Gastrocnemius medialis (tissue), 4 donors: ENCODE measurements at regions not wholly inside any gene's neighbourhood (a gene's known extent, or its start where the extent isn't known, plus 50 kb on each side); places are given as distances from the start of the nearest gene placed in this dataset.

Experiments used
- ATAC-seq, 2 donors: fragments of 150-250 bp; one replicate each; pipeline ENCODE4 v1.9.1; 2016
- DNase-seq, 2 donors: peaks; one replicate each; pipeline ENCODE4 v3.0.0-alpha.2; 2019
- H3K27ac ChIP-seq, 4 donors: fragments of 200-600 bp; sonication (generic); 1 replicate in 1 of 4; 2 replicates in 3 of 4; pipeline ENCODE4 v1.5.1; 2016 to 2018; ENCODE audit warnings: mild to moderate bottlenecking in 2 of 4, moderate library complexity in 1 of 4
- H3K27me3 ChIP-seq, 3 donors: fragments of 200-600 bp; sonication (generic) in 2 of 3; 1 replicate in 1 of 3; 2 replicates in 2 of 3; pipeline versions ENCODE4 v1.5.1 to v1.6.0; 2016 to 2019; ENCODE audit warnings: mild to moderate bottlenecking in 1 of 3, moderate library complexity in 1 of 3
- H3K36me3 ChIP-seq, 2 donors: fragments of 200-600 bp; sonication (generic) in 1 of 2; one replicate each; pipeline ENCODE4 v1.5.1; 2017 to 2018
- H3K4me1 ChIP-seq, 2 donors: fragments of 200-600 bp; sonication (generic) in 1 of 2; one replicate each; pipeline ENCODE4 v1.5.1; 2016 to 2017; ENCODE audit warnings: mild to moderate bottlenecking in 2 of 2
- H3K4me3 ChIP-seq, 4 donors: fragments of 200-600 bp; sonication (generic) in 3 of 4; 1 replicate in 1 of 4; 2 replicates in 3 of 4; pipeline ENCODE4 v1.5.1; 2016 to 2019; ENCODE audit warnings: mild to moderate bottlenecking in 2 of 4
- H3K9me3 ChIP-seq, 3 donors: fragments of 200-600 bp; sonication (generic) in 2 of 3; 1 replicate in 1 of 3; 2 replicates in 2 of 3; pipeline ENCODE4 v1.5.1; 2016 to 2019
- POLR2A ChIP-seq, 2 donors: fragments of 450-650 bp; IDR thresholded peaks; one replicate each; pipeline ENCODE4 v1.6.1; 2017; ENCODE audit warnings: antibody characterized with exemption in 2 of 2, mild to moderate bottlenecking in 2 of 2, moderate library complexity in 2 of 2
- in situ Hi-C, 4 donors: fragments of 200-750 bp; cut with MboI; loops; one replicate each; pipeline versions ENCODE4 v1.15.0 to v1.8.0; 2017; ENCODE audit warnings: low sequenced_read_pairs in 4 of 4
- intact Hi-C: fragments of 100-400 bp; cut with DNase I; formaldehyde crosslinking; loops from one replicate; pipeline ENCODE4 v1.15.1; 2023; ENCODE audit warnings: low total_unique reads
- TF ChIP-seq, protein P1 (sequence below), 5 experiments: fragments of 450-650 bp in 3 of 5; fragments of 200-600 bp in 2 of 5; sonication (generic) in 2 of 5; IDR thresholded peaks in 4 of 5; conservative IDR thresholded peaks in 1 of 5; 1 replicate in 4 of 5; 2 replicates in 1 of 5; pipeline ENCODE4 v1.5.1; 2016 to 2019; ENCODE audit warnings: antibody characterized with exemption in 5 of 5, mild to moderate bottlenecking in 3 of 5, moderate library complexity in 3 of 5

- Histone ChIP-seq H3K27me3 (no peaks in the 10 kb centered on the region), H3K36me3 (no peaks in the 10 kb centered on the region), H3K27ac (no peak overlapping the region), H3K9me3 (no peaks in the 10 kb centered on the region), H3K4me3 (no peak overlapping the region), H3K4me1 (no peaks in the 10 kb centered on the region)
- ATAC-seq, result no peak
- in situ Hi-C loops, result no loop called here
- TF ChIP-seq, protein P1, sequence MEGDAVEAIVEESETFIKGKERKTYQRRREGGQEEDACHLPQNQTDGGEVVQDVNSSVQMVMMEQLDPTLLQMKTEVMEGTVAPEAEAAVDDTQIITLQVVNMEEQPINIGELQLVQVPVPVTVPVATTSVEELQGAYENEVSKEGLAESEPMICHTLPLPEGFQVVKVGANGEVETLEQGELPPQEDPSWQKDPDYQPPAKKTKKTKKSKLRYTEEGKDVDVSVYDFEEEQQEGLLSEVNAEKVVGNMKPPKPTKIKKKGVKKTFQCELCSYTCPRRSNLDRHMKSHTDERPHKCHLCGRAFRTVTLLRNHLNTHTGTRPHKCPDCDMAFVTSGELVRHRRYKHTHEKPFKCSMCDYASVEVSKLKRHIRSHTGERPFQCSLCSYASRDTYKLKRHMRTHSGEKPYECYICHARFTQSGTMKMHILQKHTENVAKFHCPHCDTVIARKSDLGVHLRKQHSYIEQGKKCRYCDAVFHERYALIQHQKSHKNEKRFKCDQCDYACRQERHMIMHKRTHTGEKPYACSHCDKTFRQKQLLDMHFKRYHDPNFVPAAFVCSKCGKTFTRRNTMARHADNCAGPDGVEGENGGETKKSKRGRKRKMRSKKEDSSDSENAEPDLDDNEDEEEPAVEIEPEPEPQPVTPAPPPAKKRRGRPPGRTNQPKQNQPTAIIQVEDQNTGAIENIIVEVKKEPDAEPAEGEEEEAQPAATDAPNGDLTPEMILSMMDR (IDR thresholded peaks at IDR 0.05 in 4 of 5, conservative IDR thresholded peaks at IDR 0.05 in 1 of 5), result no peak
- no peak for TF ChIP-seq POLR2A (IDR thresholded peaks at IDR 0.05)
- intact Hi-C loops, result no loop called here
- no peak for DNase-seq
These were observed 138.8 kb downstream of the GABRG1 start for GRCh38 chr4:45985038-45985437.

DNA sequence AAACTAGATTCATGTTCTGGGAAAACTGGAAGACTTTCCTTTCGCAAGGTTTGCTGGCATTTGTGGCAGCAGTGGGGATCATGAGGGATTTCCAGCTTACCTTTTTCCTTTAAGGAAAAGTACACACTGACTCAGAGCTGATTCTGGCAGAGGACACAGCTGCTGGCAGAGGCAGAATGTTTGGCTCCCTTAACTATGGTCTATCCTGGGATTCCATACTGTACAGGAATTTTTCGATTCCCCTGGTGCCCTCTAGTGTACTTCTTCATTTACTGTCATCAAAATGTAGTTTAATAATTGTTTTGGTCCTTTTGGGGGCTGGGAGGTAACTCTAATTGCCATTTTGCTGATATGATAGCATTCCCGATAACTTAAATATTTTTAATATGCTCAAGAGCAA is 152.7 kb downstream of the GABRG1 start:
- H3K4me3 ChIP-seq, result no peak overlapping the region
- no peak overlapping the region for H3K27ac ChIP-seq
- DNase-seq (no peak), ATAC-seq (no peak)
- H3K4me1 ChIP-seq, result no peaks in the 10 kb centered on the region
- peaks cover 0 to 4% (median 0%) of the 10 kb centered on the region in 3 donors for H3K9me3 ChIP-seq
- H3K27me3 ChIP-seq, result no peaks in the 10 kb centered on the region
- in situ Hi-C loops, result no loop called here
- intact Hi-C loops, result no loop called here
- no peaks in the 10 kb centered on the region for H3K36me3 ChIP-seq
- TF ChIP-seq, protein P1 (IDR thresholded peaks at IDR 0.05 in 4 of 5, conservative IDR thresholded peaks at IDR 0.05 in 1 of 5), result no peak
- TF ChIP-seq POLR2A (IDR thresholded peaks at IDR 0.05), result no peak

GRCh38 chr4:45957353-45957752 is 166.5 kb downstream of the GABRG1 start:
- intact Hi-C loops, result no loop called here
- TF ChIP-seq POLR2A (IDR thresholded peaks at IDR 0.05), result no peak
- TF ChIP-seq, protein P1 (IDR thresholded peaks at IDR 0.05 in 4 of 5, conservative IDR thresholded peaks at IDR 0.05 in 1 of 5), result no peak
- no peak overlapping the region for H3K4me3 ChIP-seq
- in situ Hi-C loops, result no loop called here
- H3K4me1 ChIP-seq, result no peaks in the 10 kb centered on the region
- DNase-seq, result no peak
- no peaks in the 10 kb centered on the region for H3K9me3 ChIP-seq
- no peak overlapping the region for H3K27ac ChIP-seq
- H3K27me3 ChIP-seq, result no peaks in the 10 kb centered on the region
- no peaks in the 10 kb centered on the region for H3K36me3 ChIP-seq
- no peak for ATAC-seq

DNA sequence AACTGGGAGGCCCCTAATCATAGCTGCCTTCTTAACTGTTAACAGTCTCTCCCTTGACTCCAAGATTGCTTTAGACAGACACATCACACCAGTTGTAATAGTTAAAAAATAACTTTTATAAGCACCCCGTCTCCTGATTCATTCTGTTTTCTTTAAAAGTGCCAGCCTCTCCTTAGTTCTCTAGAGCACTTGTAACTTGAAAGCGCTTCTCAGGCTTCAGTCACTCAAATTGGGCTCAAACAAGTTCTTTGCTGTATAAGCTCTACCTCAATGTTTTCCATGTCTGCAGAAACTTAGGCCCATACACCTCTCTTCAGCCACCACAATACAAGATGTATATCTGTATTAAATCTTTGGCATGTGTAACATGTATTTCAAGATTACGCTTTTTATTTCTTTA is 169.6 kb downstream of the GABRG1 start:
- ATAC-seq (no peak), DNase-seq (no peak)
- TF ChIP-seq, protein P1 (IDR thresholded peaks at IDR 0.05 in 4 of 5, conservative IDR thresholded peaks at IDR 0.05 in 1 of 5), result no peak
- H3K4me3 ChIP-seq, result no peak overlapping the region
- H3K36me3 ChIP-seq, result no peaks in the 10 kb centered on the region
- in situ Hi-C loops (no loop called here), intact Hi-C loops (no loop called here)
- H3K4me1 ChIP-seq, result no peaks in the 10 kb centered on the region
- no peaks in the 10 kb centered on the region for H3K9me3 ChIP-seq
- no peak overlapping the region for H3K27ac ChIP-seq
- no peaks in the 10 kb centered on the region for H3K27me3 ChIP-seq

DNA sequence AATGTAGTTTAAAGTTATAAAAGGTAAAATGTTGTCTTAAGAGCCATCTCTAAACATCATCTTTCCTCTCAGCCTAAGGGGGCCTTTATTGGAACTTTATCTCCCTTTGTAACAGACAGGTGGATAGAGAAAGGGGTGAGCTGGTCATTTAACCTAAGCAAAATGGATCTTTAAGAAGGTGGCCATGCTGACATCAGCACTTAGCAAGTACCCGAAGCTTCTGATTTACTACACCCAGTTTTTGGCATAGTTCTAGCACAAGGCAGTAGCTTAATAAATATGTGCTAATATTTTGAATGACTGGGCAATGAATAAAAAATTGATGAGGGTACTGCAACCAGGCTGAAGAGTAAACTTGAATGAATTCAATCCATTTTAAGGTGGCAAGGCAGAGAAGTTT is 172.7 kb downstream of the GABRG1 start:
- H3K4me3 ChIP-seq, result no peak overlapping the region
- in situ Hi-C loops (no loop called here), intact Hi-C loops (no loop called here)
- ATAC-seq, result no peak
- no peak overlapping the region for H3K27ac ChIP-seq
- H3K9me3 ChIP-seq, result no peaks in the 10 kb centered on the region
- no peaks in the 10 kb centered on the region for H3K36me3 ChIP-seq
- DNase-seq, result no peak
- H3K4me1 ChIP-seq, result no peaks in the 10 kb centered on the region
- no peaks in the 10 kb centered on the region for H3K27me3 ChIP-seq
- TF ChIP-seq POLR2A (IDR thresholded peaks at IDR 0.05), result no peak
- TF ChIP-seq, protein P1 (IDR thresholded peaks at IDR 0.05 in 4 of 5, conservative IDR thresholded peaks at IDR 0.05 in 1 of 5), result no peak
